ENCODE measurements at regions not wholly inside any gene's neighbourhood (a gene's known extent, or its start where the extent isn't known, plus 50 kb on each side); places are given as distances from the start of the nearest gene placed in this dataset.

DNA sequence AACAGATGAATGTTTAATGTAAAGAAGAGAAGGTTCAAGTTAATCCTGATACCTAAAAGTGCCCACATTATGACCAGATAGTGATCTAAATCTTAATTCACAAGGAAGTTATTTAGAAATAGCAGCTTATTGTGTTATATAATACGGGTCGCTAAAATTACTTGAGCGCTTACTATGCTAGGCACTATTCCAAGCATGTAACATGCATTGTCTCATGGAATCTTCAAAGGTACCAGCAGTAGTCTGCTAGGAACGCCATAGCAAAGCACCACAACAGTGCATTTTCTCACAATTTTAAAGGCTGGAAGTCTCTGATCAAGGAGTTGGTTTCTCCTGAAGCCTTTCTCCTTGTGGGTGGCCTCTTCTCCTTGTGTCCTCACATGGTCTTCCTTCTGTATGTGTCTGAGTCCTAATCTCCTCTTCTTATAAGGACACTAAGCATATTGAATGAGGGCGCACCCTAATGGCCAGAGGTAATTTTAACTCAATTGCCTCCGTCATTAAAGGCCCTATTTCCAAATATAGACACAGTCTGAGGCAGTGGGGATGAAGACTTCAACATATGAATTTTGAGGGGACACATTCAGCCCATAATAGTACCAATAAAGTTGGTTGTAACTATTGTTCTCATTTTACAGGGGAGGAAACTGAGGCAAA lies 118.4 kb downstream of the LRRC30 start:
- DNase-seq (ENCODE audit: low read depth), result no peak

DNA sequence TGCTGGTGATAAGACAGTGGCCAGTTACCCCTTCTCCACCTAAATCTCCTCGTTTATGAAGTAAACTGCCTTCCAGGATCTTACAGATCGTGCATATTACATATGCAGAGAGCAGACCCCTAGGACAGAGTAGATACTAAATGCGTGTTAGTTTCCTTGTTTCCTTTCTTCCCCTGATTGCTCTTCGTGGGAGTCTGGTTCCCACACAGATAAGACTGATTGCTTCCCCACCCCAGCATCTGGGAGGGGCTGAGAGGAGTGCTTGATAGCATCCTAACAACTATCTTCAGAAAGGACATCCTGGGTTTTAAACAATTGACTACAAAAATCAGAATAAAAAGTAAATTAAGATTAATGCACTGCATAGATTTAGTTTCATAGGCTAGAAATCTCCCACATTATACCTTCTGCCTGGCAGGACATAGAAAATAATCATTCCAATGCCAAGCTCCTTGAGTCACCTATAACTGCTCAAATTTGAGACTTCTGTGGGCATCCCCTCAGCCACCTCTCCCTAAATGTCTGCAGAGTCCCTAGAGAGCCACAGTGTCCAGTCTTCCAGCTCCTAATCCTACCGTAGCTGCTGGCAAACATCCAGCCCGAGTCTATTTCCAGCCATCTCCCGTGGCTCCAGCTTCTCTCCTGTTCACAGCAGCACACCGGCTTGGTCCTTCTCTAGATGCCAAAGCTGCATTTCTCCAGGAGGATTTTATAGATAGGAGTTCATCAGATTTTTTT lies 128.3 kb downstream of the LRRC30 start:
- no peak for DNase-seq (ENCODE audit: low read depth)

DNA sequence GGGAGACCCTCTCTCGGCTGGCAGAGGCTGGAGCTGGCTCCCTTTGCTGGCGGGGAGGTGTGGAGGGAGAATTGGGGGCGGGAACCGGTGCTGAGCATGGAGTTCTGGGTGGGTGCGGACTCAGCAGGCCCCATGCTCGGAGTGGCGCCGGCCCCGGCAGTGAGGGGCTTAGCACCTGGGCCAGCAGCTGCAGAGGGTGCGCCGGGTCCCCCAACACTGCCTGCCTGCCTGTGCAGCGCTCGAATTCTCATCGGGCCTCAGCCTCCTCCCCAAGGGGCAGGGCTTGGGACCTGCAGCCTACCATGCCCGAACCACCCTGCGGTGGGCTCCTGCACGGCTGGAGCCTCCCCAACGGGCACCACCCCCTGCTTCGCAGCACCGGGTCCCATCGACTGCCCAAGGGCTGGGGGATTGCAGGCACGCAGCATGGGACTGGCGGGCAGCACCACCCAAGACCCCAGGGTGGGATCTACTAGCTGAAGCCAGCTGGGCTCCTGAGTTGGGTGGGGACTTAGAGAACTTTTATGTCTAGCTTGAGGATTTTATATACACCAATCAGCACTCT lies 129.8 kb downstream of the LRRC30 start:
- DNase-seq (ENCODE audit: low read depth), result no peak

DNA sequence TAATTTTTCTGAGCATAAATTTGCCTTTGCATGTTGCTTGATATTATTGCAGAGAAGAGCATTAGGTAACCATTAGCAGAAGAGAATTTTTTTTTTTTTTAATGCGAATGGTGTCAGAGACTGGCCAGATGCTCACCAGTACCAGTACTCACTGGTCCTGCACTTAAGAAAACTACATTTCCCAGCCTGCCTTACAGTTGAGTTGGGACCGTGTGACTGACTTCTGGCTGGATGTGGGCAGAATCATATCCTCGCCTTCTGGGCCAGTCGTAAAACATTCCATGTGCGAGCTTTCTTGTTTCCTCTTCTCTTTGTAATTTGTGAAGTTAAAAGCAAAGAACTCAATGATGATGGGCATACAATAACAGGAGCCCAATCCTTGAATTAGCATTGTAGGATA lies 132.4 kb downstream of the LRRC30 start:
- DNase-seq (ENCODE audit: low read depth), result no peak

DNA sequence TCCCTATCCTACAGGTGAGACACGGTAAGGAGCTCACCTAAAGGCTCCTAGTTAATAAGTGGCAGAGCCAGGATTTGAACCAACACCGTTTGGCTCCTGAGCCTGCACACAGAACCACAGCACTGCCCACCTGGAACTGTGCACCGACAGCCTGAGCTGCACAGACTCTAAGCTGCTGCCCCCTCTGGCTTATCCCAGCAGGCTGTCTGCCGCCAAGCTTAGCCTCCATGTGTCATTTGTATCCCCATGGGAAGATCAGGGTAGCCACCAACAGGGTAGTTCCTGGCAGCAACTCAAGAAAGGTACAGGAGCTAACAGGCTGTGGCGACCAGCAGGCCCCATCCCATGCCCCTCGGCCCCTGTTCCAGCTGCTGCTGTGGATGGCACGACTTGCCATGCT lies 135.7 kb downstream of the LRRC30 start:
- no peak for DNase-seq (ENCODE audit: low read depth)

DNA sequence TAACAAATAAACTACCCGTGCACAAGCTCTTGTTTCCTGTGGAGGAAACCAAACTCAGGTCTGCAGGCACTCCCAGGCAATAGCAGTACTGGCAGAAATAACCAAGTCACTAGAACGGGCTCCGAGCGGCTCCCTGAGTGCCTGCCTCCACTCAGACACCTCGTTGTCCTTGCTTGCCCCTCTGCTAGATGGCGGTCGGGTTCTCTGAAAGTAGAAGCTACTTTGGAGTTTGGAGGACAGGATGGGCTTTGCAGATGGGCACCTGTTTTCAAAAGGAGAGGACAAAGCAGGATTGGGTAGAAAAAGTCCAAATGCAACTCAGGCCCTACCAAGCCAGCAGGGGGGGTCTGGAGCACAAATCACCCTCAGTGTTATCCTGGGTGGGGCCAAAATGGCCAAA lies 136.4 kb downstream of the LRRC30 start:
- DNase-seq (ENCODE audit: low read depth), result no peak

DNA sequence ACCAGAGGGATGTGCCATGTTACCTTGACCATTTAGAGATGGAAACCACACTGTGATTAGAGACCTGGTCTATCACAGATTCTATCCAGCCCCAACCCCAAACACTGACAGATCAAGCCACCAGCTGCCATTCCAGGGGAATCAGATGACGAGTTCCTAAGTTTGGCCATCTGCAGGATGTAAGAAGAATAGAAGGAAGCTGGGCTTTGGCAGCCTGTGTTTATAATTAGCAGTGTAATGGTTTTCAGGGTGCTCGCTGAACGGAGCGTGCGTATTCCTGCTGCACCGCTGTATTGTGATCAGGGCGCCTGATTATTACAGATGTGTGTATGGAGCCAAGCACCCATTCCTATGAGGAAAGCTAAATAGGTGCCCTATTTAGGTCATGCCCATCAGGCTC lies 138.1 kb downstream of the LRRC30 start:
- DNase-seq (ENCODE audit: low read depth), result no peak

DNA sequence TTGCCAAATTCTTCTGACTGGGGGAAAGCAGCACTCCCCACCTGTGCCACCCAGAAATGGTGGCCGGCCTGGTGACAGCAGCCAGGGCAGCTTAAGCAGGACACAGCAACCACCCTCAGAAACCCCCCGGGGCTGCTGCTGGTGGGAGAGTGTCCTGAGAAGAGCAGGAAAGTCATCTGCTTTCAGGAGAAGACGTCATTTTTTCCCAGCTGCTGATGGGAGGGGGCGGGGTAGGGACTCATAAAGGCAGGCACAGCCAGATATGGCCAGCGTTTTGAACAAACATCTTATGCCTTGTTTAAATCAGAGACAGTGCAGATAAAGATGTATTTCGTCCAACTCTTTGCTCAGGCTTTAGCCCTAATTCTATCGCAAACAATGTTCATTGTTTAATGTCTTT lies 139.5 kb downstream of the LRRC30 start:
- DNase-seq (ENCODE audit: low read depth), result no peak

DNA sequence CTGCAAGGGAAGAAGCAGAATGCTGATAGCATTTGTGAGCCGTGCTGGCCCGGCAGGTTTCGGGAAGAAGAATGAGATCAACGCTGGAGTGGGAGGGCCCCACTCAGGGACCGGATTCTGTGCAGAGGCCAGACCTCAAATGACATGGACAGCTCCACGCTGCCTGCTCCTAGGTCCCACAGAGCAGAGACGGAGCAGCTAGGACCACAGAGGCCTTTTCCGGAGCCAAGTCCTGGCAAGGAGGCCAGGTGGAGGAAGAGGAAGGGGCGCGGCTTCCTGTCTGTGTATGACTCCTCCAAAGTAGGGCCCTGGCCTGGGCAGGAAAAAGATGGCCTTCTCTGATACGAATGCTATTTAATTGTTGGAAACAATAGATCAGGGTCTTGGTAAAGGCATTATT lies 139.9 kb downstream of the LRRC30 start:
- DNase-seq (ENCODE audit: low read depth), result no peak

DNA sequence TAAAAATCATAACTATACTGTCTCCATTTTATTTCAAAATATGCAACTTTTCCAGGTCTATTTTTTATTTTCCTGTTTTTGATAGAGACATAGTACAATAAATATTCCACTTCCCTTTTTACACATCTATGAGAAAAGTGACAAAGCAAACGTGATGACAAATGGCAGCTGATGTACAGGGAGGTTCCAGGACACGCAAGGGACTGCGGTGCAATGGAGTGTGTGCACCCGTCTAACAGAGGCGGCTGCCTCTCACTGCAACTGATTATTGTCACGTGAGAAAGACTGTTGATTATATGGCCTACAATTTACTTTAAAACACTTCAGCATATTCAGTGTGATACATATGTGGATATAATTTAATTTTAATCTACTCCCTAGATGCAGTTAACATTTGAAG lies 142.6 kb downstream of the LRRC30 start:
- no peak for DNase-seq (ENCODE audit: low read depth)

DNA sequence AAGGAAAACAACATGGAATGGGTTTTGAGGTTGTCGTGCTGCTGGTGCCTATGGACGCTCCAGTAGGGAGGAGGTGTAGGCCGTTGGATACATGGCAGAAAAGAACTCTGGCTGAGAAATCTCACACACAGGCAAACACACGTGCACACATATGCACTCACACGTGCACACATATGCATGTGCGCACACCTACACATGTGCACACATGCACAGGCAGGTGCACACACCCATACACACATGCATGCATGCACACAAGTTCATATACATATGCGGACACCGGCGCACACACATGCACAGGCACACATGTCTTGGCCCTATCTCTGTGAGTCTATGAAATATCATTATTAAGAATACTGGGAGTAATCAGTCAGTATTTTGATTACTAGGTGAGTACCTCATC lies 150.4 kb downstream of the LRRC30 start:
- DNase-seq (ENCODE audit: low read depth), result no peak

DNA sequence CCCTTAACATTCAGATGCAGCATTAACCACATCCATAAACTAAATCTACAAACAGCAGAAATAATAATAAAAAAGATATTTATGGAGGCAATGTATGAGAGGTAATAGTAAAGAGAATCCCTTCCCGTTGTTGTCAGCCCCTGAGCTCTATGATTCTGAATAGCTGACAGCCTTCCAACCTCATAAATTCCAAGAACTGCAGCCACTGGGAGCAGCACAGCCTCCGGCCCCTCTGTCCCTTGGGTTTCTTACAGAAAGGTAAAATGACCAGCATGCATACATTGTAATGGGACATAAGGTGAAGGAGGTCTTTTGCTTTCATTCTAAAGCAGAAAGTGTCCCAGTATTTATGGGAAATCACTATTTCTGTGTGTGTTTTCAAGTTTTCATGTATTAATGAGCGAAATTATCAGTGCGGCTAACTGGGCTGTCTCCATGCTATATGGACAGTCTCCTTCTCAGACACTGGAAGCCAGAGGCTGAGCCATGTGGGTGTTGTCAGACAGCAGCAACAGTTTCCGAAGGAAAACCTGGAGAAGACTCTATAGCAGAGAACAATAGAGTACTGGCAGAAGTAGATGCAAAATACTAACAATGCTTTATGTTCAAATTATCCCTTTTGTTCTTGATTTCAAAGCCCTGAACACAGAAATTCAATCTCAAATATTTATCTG lies 151.6 kb downstream of the LRRC30 start:
- no peak for DNase-seq (ENCODE audit: low read depth)

DNA sequence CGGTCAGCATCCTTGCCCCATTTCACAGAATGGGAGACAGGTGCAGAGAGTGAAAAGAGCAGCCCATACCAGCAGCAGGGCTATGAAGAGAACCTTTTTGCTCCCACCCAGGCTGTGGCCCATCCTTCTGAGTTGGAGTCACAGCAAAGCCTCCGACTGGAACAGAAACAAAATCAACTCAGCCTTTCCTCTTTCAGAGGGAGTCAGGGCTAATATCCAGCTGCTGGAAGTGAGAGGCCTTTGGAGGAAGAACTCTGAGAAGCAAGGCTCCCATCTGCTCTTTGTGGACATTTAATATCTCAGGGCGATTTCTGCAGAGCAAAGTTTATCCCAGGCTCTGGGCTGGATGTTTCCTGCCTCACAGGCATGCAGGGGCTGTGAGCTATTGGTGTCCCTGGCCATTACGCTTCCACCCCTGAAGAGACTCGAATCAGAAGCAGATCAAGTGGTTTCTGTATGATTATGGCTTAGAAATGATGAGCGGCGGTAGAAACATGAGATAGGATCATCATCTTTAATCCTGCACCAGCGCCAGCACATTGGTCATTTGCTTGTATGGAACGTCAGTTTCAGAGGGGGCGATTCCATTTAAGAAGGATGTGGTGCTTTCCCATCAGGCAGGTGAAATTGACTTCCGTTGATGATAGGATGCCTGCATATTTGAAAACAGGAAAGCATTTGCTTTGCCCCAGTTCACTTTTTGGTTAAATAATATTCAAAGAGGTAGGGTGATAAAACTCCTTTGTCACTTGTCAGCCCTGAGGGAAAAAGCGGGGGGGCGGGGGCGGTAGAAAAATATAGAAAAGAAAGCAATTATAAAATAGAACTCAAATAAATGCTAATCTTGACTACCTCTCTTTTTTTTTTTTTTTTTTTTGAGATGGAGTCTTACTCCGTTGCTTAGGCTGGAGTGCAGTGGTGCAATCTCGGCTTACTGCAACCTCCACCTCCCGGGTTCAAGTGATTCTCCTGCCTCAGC lies 152.4 kb downstream of the LRRC30 start:
- no peak for DNase-seq (ENCODE audit: low read depth)

DNA sequence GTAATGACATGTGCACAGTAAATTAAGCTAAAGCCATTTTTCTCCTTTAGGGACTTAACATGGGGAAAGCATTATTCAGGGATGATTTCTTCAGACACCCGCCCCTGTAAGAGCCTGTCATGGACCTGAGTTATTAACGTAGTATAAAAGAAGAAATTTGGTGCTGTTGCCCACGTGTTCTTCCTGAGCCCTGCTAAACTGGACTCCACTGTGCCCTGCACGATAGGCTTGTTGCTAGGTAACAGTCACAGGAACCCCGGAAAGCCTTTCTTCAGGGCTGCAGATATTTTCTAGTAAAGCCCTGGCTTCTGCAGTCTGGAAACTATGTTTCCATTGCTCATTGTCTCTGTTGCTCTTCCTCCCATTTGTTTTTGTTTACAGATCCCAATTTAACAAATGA lies 157.9 kb downstream of the LRRC30 start:
- DNase-seq (ENCODE audit: low read depth), result no peak

DNA sequence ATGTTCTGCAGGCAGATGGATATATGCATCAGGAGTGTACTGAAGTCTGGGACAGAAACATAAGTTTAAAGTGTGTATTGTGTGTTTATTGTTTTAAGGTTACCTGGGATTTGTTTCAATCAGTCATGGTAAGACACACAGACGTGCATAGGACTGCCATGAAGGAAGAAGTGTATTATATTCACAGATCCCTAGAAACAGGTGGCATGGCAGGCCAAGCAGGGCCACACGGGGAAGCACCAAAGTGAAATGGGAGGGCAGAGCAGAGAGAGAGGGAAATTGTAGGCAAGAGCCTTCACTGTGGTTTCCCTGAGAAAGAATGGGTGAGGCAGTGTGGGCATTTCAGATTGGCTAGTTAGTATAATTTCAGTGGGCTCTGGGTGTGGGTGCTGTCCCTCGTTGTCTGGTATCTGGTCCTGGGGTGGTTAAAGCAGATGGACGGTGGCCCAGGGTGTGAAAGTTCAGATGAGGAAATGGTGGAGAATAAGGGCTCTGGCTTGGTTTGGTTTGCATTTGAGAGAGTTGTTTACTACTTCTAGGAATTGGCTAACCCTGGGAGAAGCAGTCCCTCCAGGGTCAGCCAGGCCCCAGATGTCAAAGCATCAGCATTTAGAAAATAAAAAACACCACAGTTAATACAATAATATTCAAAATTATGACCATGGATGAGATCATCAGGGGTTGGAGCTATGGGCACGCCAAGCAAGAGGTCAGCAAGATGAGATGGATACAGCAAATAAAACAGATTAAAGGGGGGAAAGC lies 160.0 kb downstream of the LRRC30 start:
- DNase-seq (ENCODE audit: low read depth), result no peak

DNA sequence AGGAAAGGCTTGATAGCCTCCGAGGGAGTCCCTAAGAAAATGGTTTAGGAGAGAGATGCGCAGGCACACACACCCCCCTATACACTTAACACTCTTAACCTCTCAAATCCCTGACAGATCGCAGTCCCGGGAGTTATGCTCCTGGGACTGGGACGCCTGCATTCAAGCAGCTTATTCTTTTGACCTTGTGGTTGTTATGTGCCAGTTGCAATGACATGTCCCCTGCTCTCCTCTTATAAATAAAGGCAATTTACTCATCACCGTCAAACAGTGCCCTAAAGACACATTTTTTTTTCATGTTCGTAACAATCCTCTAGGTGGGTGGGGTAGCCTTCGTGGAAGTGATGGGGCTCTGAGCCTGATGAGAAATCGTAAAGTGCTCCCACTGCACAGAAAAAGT lies 162.2 kb downstream of the LRRC30 start:
- DNase-seq (ENCODE audit: low read depth), result no peak

DNA sequence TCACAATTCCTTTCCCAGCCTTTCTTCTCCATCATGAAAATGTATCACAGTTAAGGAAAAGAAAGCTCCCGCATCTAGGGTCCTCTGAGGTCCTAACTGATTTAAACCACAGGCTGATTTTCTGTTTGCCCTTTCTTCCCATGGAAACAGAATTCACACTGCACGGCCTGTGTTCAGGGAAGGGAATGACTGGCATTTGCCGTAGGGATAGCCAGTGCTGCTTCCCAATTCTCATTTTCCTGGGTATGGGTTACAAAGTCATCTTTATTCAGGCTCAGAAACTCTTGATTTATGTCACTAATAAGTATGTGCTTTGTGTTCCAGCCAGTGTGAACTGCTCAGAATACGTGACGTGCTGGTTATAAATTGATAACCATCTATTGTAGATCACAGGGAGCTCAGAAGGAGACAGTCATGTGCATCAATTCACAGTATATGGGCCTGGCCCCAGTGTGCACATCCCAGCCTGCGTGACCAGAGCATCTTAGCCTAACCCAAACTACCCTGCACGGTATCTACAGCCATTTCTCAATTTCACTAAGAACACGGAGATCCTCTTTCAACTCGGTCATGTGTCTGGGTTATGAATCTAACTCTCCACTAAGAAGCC lies 163.3 kb downstream of the LRRC30 start:
- no peak for DNase-seq (ENCODE audit: low read depth)

DNA sequence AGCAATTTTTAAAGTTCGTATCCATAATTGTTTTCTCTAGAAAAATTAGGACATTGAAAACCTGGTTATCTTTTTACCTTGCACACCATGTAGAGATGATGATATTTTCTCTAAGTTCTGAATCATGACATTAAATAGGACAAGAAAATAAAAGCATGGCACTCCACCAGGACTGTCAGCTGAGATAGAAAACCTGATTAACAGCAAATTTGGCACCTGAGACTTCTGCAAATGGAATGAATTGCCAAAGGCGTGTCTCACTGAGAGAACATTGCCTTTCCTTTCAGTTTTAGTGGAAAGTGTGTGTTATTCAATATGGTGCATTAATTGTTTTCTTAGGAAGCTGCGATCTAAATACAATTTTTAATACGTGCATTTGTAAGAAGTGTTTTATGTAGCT lies 164.7 kb downstream of the LRRC30 start:
- DNase-seq (ENCODE audit: low read depth), result no peak

DNA sequence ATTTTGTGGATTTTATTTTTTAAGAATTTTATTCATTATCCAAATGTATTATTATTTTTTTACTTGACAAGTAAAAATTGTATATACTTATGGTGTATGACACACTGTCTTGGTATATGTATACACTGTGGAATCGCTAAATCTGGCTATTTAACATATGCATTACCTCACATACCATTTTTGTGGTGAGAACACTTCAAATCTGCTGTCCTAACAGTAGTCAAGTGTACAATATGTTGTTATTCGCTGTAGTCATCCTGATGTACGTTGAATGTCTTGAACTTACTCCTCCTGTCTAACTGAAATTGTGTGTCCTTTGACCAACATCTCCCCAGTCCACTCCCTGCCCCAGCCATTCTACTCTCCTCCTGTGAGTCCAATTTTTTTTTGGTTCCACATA lies 153.2 kb upstream of the PTPRM start:
- no peak for DNase-seq (ENCODE audit: low read depth)

DNA sequence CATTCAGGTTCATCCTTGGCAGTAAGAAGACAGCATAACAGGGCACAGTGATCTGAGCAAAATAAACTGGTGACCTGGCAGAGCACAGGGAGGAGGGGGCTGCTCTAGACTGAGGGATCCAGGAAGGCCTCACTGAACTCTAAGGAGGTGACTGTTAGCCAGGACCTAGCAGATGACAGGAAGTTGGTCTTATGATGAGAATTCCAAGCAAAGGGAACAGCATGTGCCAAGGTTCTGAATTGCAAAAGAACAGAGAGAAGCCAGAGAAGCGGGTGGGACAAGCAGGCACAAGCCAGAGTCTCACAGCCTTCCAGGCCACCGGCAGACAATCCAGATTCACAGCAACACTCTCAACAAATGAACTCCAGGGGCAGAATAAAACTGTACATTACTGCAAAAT lies 152.7 kb upstream of the PTPRM start:
- DNase-seq (ENCODE audit: low read depth), result peak; percentile 19
